SK-N-SH treated with all-trans-retinoic acid at 6 μM for 48 hours (cell line): ENCODE measurements at regions not wholly inside any gene's neighbourhood (a gene's known extent, or its start where the extent isn't known, plus 50 kb on each side); places are given as distances from the start of the nearest gene placed in this dataset.

Experiments used
- ARNTL ChIP-seq: fragments of 450-650 bp; formaldehyde crosslinking; IDR thresholded peaks from 2 replicates; pipeline ENCODE4 v1.5.0; 2020; ENCODE audit warnings: low read depth, mild to moderate bottlenecking, moderate library complexity, borderline replicate concordance
- CREB5 ChIP-seq: fragments of 250-450 bp; sonication (Bioruptor Pico); IDR thresholded peaks from 2 replicates; pipeline ENCODE4 v1.5.1; 2020; ENCODE audit warnings: low read depth, mild to moderate bottlenecking, moderate library complexity
- POU6F1 ChIP-seq: fragments of 250-450 bp; sonication (Bioruptor Pico); IDR thresholded peaks from 2 replicates; pipeline ENCODE4 v1.8.0; 2021; ENCODE audit warnings: low read depth, mild to moderate bottlenecking, moderate library complexity, borderline replicate concordance
- RARB ChIP-seq: fragments of 250-450 bp; sonication (Bioruptor Pico); IDR thresholded peaks from 2 replicates; pipeline ENCODE4 v1.8.0; 2021; ENCODE audit warnings: mild to moderate bottlenecking, moderate library complexity
- SNAI2 ChIP-seq: fragments of 250-450 bp; sonication (Bioruptor Pico); IDR thresholded peaks from 2 replicates; pipeline ENCODE4 v1.5.0; 2020; ENCODE audit warnings: mild to moderate bottlenecking, moderate library complexity
- ZFP3 ChIP-seq: fragments of 250-450 bp; sonication (Bioruptor Pico); IDR thresholded peaks from 2 replicates; pipeline ENCODE4 v1.5.0; 2020; ENCODE audit warnings: mild to moderate bottlenecking, moderate library complexity
- ZNF70 ChIP-seq: fragments of 450-650 bp; formaldehyde crosslinking; IDR thresholded peaks from 2 replicates; pipeline ENCODE4 v1.5.0; 2020; ENCODE audit warnings: mild to moderate bottlenecking, moderate library complexity
- ZNF8 ChIP-seq: fragments of 450-650 bp; formaldehyde crosslinking; IDR thresholded peaks from 2 replicates; pipeline ENCODE4 v1.5.0; 2020; ENCODE audit warnings: mild to moderate bottlenecking, moderate library complexity

- TF ChIP-seq SNAI2 (CRISPR knock-in tag) = no peak
- TF ChIP-seq ZNF70 = no peak
- TF ChIP-seq ARNTL = no peak
- TF ChIP-seq ZFP3 (CRISPR knock-in tag) = no peak
- no peak for TF ChIP-seq ZNF8 (CRISPR knock-in tag)
- TF ChIP-seq RARB (CRISPR knock-in tag) = no peak
- no peak for TF ChIP-seq POU6F1 (CRISPR knock-in tag)
- TF ChIP-seq CREB5 (CRISPR knock-in tag) = no peak
These were observed 201.0 kb upstream of the STK17B start for GRCh38 chr2:196372276-196372809.
